NCI-H446 treated with DMSO at 0.1 percent for 48 hours (cell line): ENCODE measurements at regions not wholly inside any gene's neighbourhood (a gene's known extent, or its start where the extent isn't known, plus 50 kb on each side); places are given as distances from the start of the nearest gene placed in this dataset.

Source experiments
- DNase-seq: peaks from one replicate; lab custom pipeline; 2025; lab: John Stamatoyannopoulos, UW

DNA sequence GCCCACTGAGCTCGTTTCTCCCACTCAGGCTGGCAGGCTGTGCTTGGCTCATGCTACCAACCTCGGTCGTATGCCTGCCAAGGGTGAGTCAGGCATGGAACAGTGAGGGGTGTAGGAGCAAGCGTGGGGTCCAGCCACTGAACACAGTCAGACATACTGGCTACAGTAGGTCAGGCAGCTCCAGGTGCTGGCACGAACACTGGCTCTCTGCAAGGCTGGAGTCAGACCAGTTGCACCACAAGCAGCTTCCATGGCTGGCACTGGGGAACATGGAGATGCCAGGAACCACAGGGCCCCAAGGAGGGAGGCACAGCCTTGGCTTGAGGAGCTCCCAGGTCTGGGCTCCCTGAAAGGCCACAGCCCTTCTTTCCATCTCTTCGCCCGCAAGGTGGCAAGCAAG lies 410.7 kb upstream of the KIRREL3 start:
- DNase-seq: no peak

- no peak for DNase-seq
Observed at GRCh38 chr11:127395034-127395433, 394.5 kb upstream of the KIRREL3 start.

DNA sequence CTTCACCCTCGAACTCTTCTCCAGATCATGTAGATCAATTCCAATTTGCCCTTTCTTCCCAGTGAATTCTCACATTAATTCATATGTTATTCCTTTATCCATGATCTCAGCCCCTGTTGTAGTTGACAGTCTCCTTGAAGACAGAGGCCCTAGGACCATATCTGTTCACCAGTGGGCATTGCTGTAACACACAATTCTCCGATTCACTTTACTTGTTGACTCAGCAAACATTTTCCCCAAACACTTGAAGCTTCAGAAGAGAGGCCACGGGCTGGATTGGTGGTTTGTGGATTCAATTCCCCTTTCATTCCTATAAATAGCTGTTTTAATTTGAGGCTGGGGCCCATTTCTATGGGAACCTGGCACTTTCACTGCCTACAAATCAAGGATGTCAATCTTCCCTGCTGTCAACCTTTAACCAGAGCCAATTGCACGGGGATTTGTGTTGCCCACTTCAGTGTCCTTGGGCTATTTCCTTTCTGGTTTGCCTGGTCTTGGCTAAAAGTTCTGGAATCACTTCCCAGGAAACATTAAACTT lies 393.0 kb upstream of the KIRREL3 start:
- DNase-seq: peak; percentile 15

DNA sequence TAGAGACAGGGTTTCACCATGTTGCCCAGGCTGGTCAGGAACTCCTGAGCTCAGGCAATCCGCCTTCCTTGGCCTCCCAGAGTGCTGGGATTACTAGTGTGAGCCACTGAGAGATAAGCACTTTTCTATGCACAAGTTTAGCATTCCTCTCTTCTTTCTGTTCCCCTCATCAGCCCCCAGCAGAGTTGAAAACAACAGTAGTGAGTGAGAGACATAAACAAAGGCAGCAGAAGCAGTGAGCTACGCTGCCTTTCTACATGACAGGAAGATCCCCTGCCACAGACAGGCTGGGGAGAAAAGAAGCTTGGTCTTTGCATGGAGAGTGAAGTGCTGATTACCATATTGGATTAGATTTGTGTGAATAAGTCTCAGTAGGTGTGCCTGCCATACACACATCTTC lies 392.0 kb upstream of the KIRREL3 start:
- DNase-seq: no peak

DNA sequence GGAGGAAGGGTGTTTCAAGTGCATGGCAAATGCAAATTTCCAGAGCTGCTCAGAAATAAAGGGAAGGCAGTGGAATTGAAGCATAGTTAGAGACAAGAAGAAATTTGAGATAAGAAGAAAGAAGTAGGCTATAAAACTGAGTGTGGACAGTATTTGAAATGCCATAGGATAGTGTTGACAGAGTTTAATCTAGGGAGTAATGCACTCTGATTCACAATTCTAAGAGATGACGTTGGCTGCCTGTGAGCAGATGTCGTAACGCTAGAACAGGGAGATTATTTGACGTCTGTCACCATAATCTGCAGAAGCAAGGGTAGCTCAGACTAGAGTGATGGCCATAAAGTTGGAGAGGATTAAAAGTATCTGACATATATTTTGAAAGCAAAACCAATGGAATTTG lies 389.9 kb upstream of the KIRREL3 start:
- DNase-seq: no peak

GRCh38 chr11:127385071-127385470 lies 384.5 kb upstream of the KIRREL3 start:
- no peak for DNase-seq

DNA sequence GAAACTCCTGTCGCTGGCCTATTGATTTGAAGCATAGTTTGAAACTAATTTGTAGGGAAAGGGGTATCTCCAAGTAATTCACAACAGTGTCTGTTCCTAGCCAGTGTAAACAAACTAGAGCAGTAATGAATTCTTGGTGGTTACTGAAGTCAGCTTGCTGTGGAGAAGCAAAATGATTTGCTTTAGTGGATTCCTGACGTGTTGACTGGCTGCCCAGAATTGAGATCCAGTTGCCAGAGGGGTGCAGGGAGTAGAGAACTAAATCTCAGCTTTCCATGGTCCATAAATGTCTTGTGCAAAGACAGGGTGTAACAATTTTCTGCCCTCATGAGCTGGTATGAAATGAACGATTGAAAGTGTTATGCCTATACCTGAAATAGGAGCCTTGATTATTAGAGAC lies 382.5 kb upstream of the KIRREL3 start:
- DNase-seq: no peak

GRCh38 chr11:127381247-127381646 lies 380.7 kb upstream of the KIRREL3 start:
- no peak for DNase-seq

- DNase-seq: no peak
Observed at GRCh38 chr11:127379686-127380085, 379.1 kb upstream of the KIRREL3 start.

DNA sequence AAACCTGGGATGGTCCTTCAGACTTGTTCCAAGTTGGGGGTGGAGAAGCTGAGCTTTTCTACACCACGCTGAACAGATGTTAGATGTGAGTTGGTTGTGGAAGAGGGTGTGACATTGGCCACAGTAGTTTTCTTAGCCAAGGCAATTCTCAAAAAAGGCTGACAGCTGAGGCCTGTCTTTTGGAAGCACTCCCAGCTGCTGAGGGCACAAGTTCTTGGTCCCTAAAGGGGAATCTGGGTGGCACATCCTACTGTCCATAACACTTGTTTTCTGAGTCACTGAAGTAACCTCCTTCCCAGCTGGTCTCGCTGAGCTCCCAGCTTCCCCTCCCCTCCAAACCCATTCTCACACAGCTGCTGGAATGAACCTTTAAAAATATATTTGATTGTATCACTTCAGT lies 375.7 kb upstream of the KIRREL3 start:
- DNase-seq: no peak

- DNase-seq: no peak
Observed at GRCh38 chr11:127369356-127369755, 368.8 kb upstream of the KIRREL3 start.

GRCh38 chr11:127362754-127363308 lies 362.3 kb upstream of the KIRREL3 start:
- DNase-seq: no peak

GRCh38 chr11:127358160-127358559 lies 357.6 kb upstream of the KIRREL3 start:
- no peak for DNase-seq

GRCh38 chr11:127350476-127350875 lies 349.9 kb upstream of the KIRREL3 start:
- no peak for DNase-seq

DNA sequence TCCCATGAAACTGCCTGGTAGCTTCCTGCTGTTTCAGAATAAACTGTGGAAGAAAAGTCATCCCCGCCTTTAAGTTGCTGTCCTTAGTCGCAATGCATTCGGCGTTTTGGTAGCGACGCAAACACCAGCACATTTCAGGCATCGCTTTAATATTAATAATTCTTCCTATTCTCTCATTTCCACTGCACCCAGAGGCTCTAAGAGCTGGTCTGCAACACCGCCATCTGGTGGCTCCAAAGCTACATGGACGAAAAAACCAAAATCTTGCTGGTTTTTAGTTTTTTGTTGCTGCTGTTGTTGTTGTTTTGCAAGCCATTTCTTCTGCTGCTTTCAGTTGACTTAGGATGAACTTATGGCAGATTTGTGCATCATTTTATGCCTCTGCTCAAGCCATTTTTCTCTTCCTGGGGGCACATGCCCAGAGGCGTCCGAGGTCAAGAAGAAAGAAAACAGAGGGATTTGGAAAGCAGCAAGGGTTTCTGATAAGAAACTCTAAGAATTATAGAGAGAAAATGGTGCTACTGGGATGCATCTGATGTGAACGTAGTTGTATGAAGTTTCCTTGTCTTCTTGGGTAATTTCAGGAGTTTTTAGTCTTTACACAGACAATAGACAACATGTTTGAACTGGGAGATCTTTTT lies 345.4 kb upstream of the KIRREL3 start:
- no peak for DNase-seq

GRCh38 chr11:127340438-127340837 lies 339.9 kb upstream of the KIRREL3 start:
- no peak for DNase-seq

GRCh38 chr11:127339376-127339775 lies 338.8 kb upstream of the KIRREL3 start:
- DNase-seq: no peak

- no peak for DNase-seq
Observed at GRCh38 chr11:127338380-127339259, 338.1 kb upstream of the KIRREL3 start.

GRCh38 chr11:127334466-127334865 lies 333.9 kb upstream of the KIRREL3 start:
- DNase-seq: no peak

DNA sequence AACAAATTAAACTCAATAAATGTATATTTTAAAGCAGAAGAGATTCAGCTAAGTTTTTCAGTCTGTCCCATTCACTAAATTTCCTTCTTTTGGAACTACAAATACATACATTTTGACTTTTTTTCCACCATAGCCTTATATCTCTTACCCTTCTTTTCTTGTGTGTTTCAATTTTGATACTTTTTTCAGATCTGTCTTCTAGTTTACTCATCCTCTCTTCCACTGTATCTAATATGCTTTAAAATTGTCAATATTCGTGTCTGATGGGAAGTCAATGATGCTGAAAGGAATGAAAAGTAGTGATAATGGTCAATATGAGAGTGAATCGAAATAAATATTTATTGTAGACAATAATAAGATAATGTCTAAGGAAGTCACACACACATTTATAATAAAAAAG lies 332.3 kb upstream of the KIRREL3 start:
- no peak for DNase-seq

DNA sequence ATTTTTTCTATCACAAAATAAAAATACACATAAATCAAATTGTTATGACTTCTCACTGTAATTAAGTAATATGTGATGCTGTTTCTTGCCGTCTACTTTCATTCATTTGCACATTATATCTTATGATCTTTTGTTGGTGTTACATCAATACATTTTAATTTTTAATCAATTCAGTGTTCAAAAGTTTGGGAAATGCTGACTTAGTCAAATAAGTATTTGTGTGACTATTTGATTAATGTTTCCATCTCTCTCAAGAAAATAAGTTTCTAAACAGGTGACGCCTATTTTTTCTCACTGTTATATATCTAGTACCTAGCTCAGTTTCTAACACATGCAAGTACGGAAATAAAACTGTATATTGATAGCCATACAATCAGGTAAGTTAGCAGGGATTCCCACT lies 329.5 kb upstream of the KIRREL3 start:
- DNase-seq: no peak

GRCh38 chr11:127308291-127308690 lies 307.7 kb upstream of the KIRREL3 start:
- no peak for DNase-seq

DNA sequence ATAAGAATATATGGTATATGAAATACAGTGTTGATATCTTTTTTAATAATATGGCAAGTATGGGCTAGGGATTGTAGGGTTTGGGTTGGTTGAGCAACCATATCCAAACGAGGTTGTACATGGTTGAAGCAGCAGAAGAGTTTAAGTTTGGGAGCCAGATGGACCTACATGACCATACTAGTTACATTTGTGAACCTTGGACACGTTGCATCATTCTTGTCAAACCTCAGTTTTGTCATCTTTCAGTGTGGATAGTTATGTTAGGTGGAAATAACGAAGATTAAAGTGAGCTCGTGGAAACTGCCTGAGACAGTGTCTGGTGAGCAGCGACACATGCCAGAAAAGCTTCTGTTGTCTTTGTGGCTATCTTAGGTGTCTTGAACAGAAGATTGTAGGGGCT lies 307.1 kb upstream of the KIRREL3 start:
- DNase-seq: no peak
